ENCODE measurements at regions not wholly inside any gene's neighbourhood (a gene's known extent, or its start where the extent isn't known, plus 50 kb on each side); places are given as distances from the start of the nearest gene placed in this dataset.
"Not testable (repeated sequence)": the region's sequence is repeated elsewhere in the genome, so short reads cannot be mapped to it uniquely, and the experiment has no call there.

- TF ChIP-seq CTCF (IDR thresholded peaks at IDR 0.05), result no peak
- Histone ChIP-seq H3K27ac (no peak overlapping the region), H3K27me3 (no peaks in the 10 kb centered on the region), H3K9me3 (no peaks in the 10 kb centered on the region), H3K4me3 (ENCODE audit: low read depth in 1 of 2, low read length in 1 of 2) (no peak overlapping the region), H3K4me1 (ENCODE audit: control insufficient read depth in 1 of 2, insufficient read depth in 1 of 2, low read depth in 1 of 2, low read length in 1 of 2) (no peaks in the 10 kb centered on the region), H3K36me3 (no peaks in the 10 kb centered on the region)
Observed at GRCh38 chr12:59375633-59376032, 220.2 kb upstream of the SLC16A7 start.

- H3K4me1 ChIP-seq (ENCODE audit: control insufficient read depth in 1 of 2, insufficient read depth in 1 of 2, low read depth in 1 of 2, low read length in 1 of 2), result no peaks in the 10 kb centered on the region
- no peak for TF ChIP-seq CTCF (IDR thresholded peaks at IDR 0.05)
- H3K4me3 ChIP-seq (ENCODE audit: low read depth in 1 of 2, low read length in 1 of 2), result no peak overlapping the region
- H3K9me3 ChIP-seq, result no peaks in the 10 kb centered on the region
- H3K36me3 ChIP-seq, result no peaks in the 10 kb centered on the region
- no peak overlapping the region for H3K27ac ChIP-seq
- H3K27me3 ChIP-seq, result no peaks in the 10 kb centered on the region
Observed at GRCh38 chr12:59374783-59375182, 221.0 kb upstream of the SLC16A7 start.

DNA sequence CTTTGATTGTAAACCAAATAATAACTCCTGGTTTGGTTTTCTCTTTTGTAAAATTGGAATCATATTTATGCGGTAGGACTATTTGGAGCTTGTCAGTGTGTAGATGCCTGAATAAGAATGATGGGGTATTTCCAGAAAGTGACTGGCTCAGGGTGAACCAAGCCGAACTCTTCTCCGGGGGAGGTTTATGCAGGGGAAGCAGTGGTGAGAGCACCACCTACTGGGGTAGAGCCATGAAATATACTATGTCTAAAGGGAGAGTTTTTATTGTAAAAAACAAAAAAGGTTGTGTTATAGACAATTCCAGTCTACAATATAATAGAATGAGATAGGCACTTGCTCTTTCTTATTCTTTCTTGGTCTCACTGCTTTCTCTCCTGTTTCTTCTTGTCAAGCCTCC is 222.9 kb upstream of the SLC16A7 start:
- H3K27me3 ChIP-seq, result no peaks in the 10 kb centered on the region
- no peaks in the 10 kb centered on the region for H3K9me3 ChIP-seq
- no peaks in the 10 kb centered on the region for H3K4me1 ChIP-seq (ENCODE audit: control insufficient read depth in 1 of 2, insufficient read depth in 1 of 2, low read depth in 1 of 2, low read length in 1 of 2)
- no peak overlapping the region for H3K4me3 ChIP-seq (ENCODE audit: low read depth in 1 of 2, low read length in 1 of 2)
- H3K27ac ChIP-seq, result no peak overlapping the region
- no peak for TF ChIP-seq CTCF (IDR thresholded peaks at IDR 0.05)
- H3K36me3 ChIP-seq, result no peaks in the 10 kb centered on the region

GRCh38 chr12:59370933-59371332 is 224.9 kb upstream of the SLC16A7 start:
- Histone ChIP-seq H3K27me3 (no peaks in the 10 kb centered on the region), H3K27ac (no peak overlapping the region), H3K36me3 (no peaks in the 10 kb centered on the region), H3K4me1 (ENCODE audit: control insufficient read depth in 1 of 2, insufficient read depth in 1 of 2, low read depth in 1 of 2, low read length in 1 of 2) (no peaks in the 10 kb centered on the region), H3K4me3 (ENCODE audit: low read depth in 1 of 2, low read length in 1 of 2) (no peak overlapping the region), H3K9me3 (no peaks in the 10 kb centered on the region)
- TF ChIP-seq CTCF (IDR thresholded peaks at IDR 0.05), result no peak

DNA sequence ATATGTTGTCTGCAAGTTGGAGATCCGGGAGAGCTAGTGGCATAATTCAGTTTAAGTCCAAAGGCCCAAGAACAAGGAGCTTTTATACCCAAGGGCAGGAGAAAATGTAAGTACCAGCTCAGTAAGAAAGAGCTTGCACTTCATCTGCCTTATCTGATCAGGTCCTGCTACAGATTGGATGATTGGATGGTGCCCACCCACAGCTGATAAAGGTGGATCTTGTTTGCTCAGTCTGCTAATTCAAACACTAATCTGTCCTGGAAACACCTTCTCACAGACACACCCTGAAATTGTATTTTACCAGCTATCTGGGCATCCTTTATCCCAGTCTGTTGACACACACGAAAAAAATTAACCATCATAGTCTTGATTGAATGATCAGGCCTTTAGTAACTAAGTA is 230.7 kb upstream of the SLC16A7 start:
- no peak overlapping the region for H3K4me3 ChIP-seq (ENCODE audit: low read depth in 1 of 2, low read length in 1 of 2)
- no peak for TF ChIP-seq CTCF (IDR thresholded peaks at IDR 0.05)
- H3K9me3 ChIP-seq, result no peaks in the 10 kb centered on the region
- H3K36me3 ChIP-seq, result no peaks in the 10 kb centered on the region
- no peaks in the 10 kb centered on the region for H3K4me1 ChIP-seq (ENCODE audit: control insufficient read depth in 1 of 2, insufficient read depth in 1 of 2, low read depth in 1 of 2, low read length in 1 of 2)
- no peak overlapping the region for H3K27ac ChIP-seq
- no peaks in the 10 kb centered on the region for H3K27me3 ChIP-seq

GRCh38 chr12:59357811-59358210 is 238.0 kb upstream of the SLC16A7 start:
- no peak for TF ChIP-seq CTCF (IDR thresholded peaks at IDR 0.05)
- Histone ChIP-seq H3K27ac (no peak overlapping the region), H3K4me1 (ENCODE audit: control insufficient read depth in 1 of 2, insufficient read depth in 1 of 2, low read depth in 1 of 2, low read length in 1 of 2) (no peaks in the 10 kb centered on the region), H3K27me3 (no peaks in the 10 kb centered on the region), H3K4me3 (ENCODE audit: low read depth in 1 of 2, low read length in 1 of 2) (no peak overlapping the region), H3K9me3 (no peaks in the 10 kb centered on the region), H3K36me3 (no peaks in the 10 kb centered on the region)

- not testable (repeated sequence) for H3K4me3 ChIP-seq (ENCODE audit: low read depth in 1 of 2, low read length in 1 of 2); H3K27ac ChIP-seq; H3K36me3 ChIP-seq; H3K27me3 ChIP-seq; H3K9me3 ChIP-seq; H3K4me1 ChIP-seq (ENCODE audit: control insufficient read depth in 1 of 2, insufficient read depth in 1 of 2, low read depth in 1 of 2, low read length in 1 of 2)
Observed at GRCh38 chr12:59346248-59346647, 249.6 kb upstream of the SLC16A7 start.
